ENCODE measurements at regions not wholly inside any gene's neighbourhood (a gene's known extent, or its start where the extent isn't known, plus 50 kb on each side); places are given as distances from the start of the nearest gene placed in this dataset.
"Not testable (repeated sequence)": the region's sequence is repeated elsewhere in the genome, so short reads cannot be mapped to it uniquely, and the experiment has no call there.

GRCh38 chr1:16794609-16795008 lies 54.3 kb downstream of the RNU1-4 start:
- H3K9ac ChIP-seq (ENCODE audit: insufficient read depth, low read length, poor library complexity, severe bottlenecking); H3K9me3 Mint-ChIP-seq; H4K20me1 ChIP-seq (ENCODE audit: insufficient read depth, low read length); H2AFZ ChIP-seq (ENCODE audit: insufficient read depth, low read depth, low read length, poor library complexity, severe bottlenecking); H3K9me3 ChIP-seq (replicated peaks in 1 of 2; ENCODE audit: control insufficient read depth in 1 of 2, insufficient read depth in 1 of 2, low read length in 2 of 2); H3K27ac ChIP-seq (ENCODE audit: low read depth in 1 of 2, low read length in 2 of 2); H3K4me1 ChIP-seq (ENCODE audit: control insufficient read depth in 1 of 2, insufficient read depth in 2 of 2, low read length in 2 of 2); H3K36me3 Mint-ChIP-seq; H3K27me3 ChIP-seq (ENCODE audit: control insufficient read depth in 2 of 2, insufficient read depth in 2 of 2, low read length in 2 of 2); H3K4me2 ChIP-seq (replicated peaks; ENCODE audit: extremely low read depth, low read length, poor library complexity, severe bottlenecking); H3K4me3 ChIP-seq (replicated peaks in 1 of 3; ENCODE audit: low read depth in 2 of 3, low read length in 3 of 3); H3K79me2 ChIP-seq (ENCODE audit: insufficient read depth, low read length); H3K4me1 Mint-ChIP-seq; H3K36me3 ChIP-seq (replicated peaks in 1 of 2; ENCODE audit: control insufficient read depth in 1 of 2, insufficient read depth in 2 of 2, low read length in 2 of 2); H3K4me3 Mint-ChIP-seq; DNase-seq; intact Hi-C loops (cut with micrococcal nuclease); H3K27ac Mint-ChIP-seq: not testable (repeated sequence)
- WGBS (ENCODE audit: insufficient coverage), result 80% methylated on average over 1 of the region's 6 CpGs
- H3K27me3 Mint-ChIP-seq (ENCODE audit: low read depth in 3 of 3), result peaks cover 5 to 12% (median 5%) of the 10 kb centered on the region in 3 donors

GRCh38 chr1:16795119-16795518 lies 54.8 kb downstream of the RNU1-4 start:
- intact Hi-C loops (cut with micrococcal nuclease); H3K36me3 Mint-ChIP-seq; H3K9me3 Mint-ChIP-seq; H4K20me1 ChIP-seq (ENCODE audit: insufficient read depth, low read length); H3K27ac Mint-ChIP-seq; H3K36me3 ChIP-seq (replicated peaks in 1 of 2; ENCODE audit: control insufficient read depth in 1 of 2, insufficient read depth in 2 of 2, low read length in 2 of 2); H3K27ac ChIP-seq (ENCODE audit: low read depth in 1 of 2, low read length in 2 of 2); DNase-seq; H3K4me3 Mint-ChIP-seq; H3K9me3 ChIP-seq (replicated peaks in 1 of 2; ENCODE audit: control insufficient read depth in 1 of 2, insufficient read depth in 1 of 2, low read length in 2 of 2); H3K4me3 ChIP-seq (replicated peaks in 1 of 3; ENCODE audit: low read depth in 2 of 3, low read length in 3 of 3); H3K4me1 ChIP-seq (ENCODE audit: control insufficient read depth in 1 of 2, insufficient read depth in 2 of 2, low read length in 2 of 2); H3K4me1 Mint-ChIP-seq; H3K4me2 ChIP-seq (replicated peaks; ENCODE audit: extremely low read depth, low read length, poor library complexity, severe bottlenecking); H3K79me2 ChIP-seq (ENCODE audit: insufficient read depth, low read length); H3K27me3 ChIP-seq (ENCODE audit: control insufficient read depth in 2 of 2, insufficient read depth in 2 of 2, low read length in 2 of 2); H2AFZ ChIP-seq (ENCODE audit: insufficient read depth, low read depth, low read length, poor library complexity, severe bottlenecking); H3K9ac ChIP-seq (ENCODE audit: insufficient read depth, low read length, poor library complexity, severe bottlenecking): not testable (repeated sequence)
- WGBS (ENCODE audit: insufficient coverage), result 100% methylated on average over 1 of the region's 7 CpGs
- peaks cover 5 to 11% (median 5%) of the 10 kb centered on the region in 3 donors for H3K27me3 Mint-ChIP-seq (ENCODE audit: low read depth in 3 of 3)

- H3K9me3 Mint-ChIP-seq; H2AFZ ChIP-seq (ENCODE audit: insufficient read depth, low read depth, low read length, poor library complexity, severe bottlenecking); H3K9ac ChIP-seq (ENCODE audit: insufficient read depth, low read length, poor library complexity, severe bottlenecking); H3K4me3 Mint-ChIP-seq; H3K79me2 ChIP-seq (ENCODE audit: insufficient read depth, low read length); DNase-seq; intact Hi-C loops (cut with micrococcal nuclease); H3K27ac Mint-ChIP-seq; H3K9me3 ChIP-seq (replicated peaks in 1 of 2; ENCODE audit: control insufficient read depth in 1 of 2, insufficient read depth in 1 of 2, low read length in 2 of 2); H4K20me1 ChIP-seq (ENCODE audit: insufficient read depth, low read length); H3K4me2 ChIP-seq (replicated peaks; ENCODE audit: extremely low read depth, low read length, poor library complexity, severe bottlenecking); H3K27ac ChIP-seq (ENCODE audit: low read depth in 1 of 2, low read length in 2 of 2); H3K36me3 Mint-ChIP-seq; H3K4me3 ChIP-seq (replicated peaks in 1 of 3; ENCODE audit: low read depth in 2 of 3, low read length in 3 of 3); H3K36me3 ChIP-seq (replicated peaks in 1 of 2; ENCODE audit: control insufficient read depth in 1 of 2, insufficient read depth in 2 of 2, low read length in 2 of 2); H3K4me1 Mint-ChIP-seq; H3K4me1 ChIP-seq (ENCODE audit: control insufficient read depth in 1 of 2, insufficient read depth in 2 of 2, low read length in 2 of 2); H3K27me3 ChIP-seq (ENCODE audit: control insufficient read depth in 2 of 2, insufficient read depth in 2 of 2, low read length in 2 of 2): not testable (repeated sequence)
- no CpG with 5 or more reads among the region's 8 CpGs for WGBS (ENCODE audit: insufficient coverage)
- peaks cover 5 to 10% (median 5%) of the 10 kb centered on the region in 3 donors for H3K27me3 Mint-ChIP-seq (ENCODE audit: low read depth in 3 of 3)
These were observed 55.9 kb downstream of the RNU1-4 start for GRCh38 chr1:16796179-16796578.

GRCh38 chr1:16796625-16797046 lies 56.3 kb downstream of the RNU1-4 start:
- H3K9ac ChIP-seq (ENCODE audit: insufficient read depth, low read length, poor library complexity, severe bottlenecking); H3K79me2 ChIP-seq (ENCODE audit: insufficient read depth, low read length); H3K36me3 Mint-ChIP-seq; H3K9me3 Mint-ChIP-seq; H3K9me3 ChIP-seq (replicated peaks in 1 of 2; ENCODE audit: control insufficient read depth in 1 of 2, insufficient read depth in 1 of 2, low read length in 2 of 2); H3K27me3 ChIP-seq (ENCODE audit: control insufficient read depth in 2 of 2, insufficient read depth in 2 of 2, low read length in 2 of 2); H3K4me1 Mint-ChIP-seq; H3K27ac ChIP-seq (ENCODE audit: low read depth in 1 of 2, low read length in 2 of 2); H3K27me3 Mint-ChIP-seq (ENCODE audit: low read depth in 3 of 3); H2AFZ ChIP-seq (ENCODE audit: insufficient read depth, low read depth, low read length, poor library complexity, severe bottlenecking); H3K4me2 ChIP-seq (replicated peaks; ENCODE audit: extremely low read depth, low read length, poor library complexity, severe bottlenecking); H4K20me1 ChIP-seq (ENCODE audit: insufficient read depth, low read length); H3K27ac Mint-ChIP-seq; H3K36me3 ChIP-seq (replicated peaks in 1 of 2; ENCODE audit: control insufficient read depth in 1 of 2, insufficient read depth in 2 of 2, low read length in 2 of 2); H3K4me3 ChIP-seq (replicated peaks in 1 of 3; ENCODE audit: low read depth in 2 of 3, low read length in 3 of 3); H3K4me3 Mint-ChIP-seq; H3K4me1 ChIP-seq (ENCODE audit: control insufficient read depth in 1 of 2, insufficient read depth in 2 of 2, low read length in 2 of 2); intact Hi-C loops (cut with micrococcal nuclease): not testable (repeated sequence)
- 76% methylated on average over 4 of the region's 9 CpGs for WGBS (ENCODE audit: insufficient coverage)
- DNase-seq, result peak in 1 of 3 donors; percentile 1

Measured in CD14-positive monocyte (primary cell).